ENCODE measurements at regions not wholly inside any gene's neighbourhood (a gene's known extent, or its start where the extent isn't known, plus 50 kb on each side); places are given as distances from the start of the nearest gene placed in this dataset.

- TF ChIP-seq, protein P1, sequence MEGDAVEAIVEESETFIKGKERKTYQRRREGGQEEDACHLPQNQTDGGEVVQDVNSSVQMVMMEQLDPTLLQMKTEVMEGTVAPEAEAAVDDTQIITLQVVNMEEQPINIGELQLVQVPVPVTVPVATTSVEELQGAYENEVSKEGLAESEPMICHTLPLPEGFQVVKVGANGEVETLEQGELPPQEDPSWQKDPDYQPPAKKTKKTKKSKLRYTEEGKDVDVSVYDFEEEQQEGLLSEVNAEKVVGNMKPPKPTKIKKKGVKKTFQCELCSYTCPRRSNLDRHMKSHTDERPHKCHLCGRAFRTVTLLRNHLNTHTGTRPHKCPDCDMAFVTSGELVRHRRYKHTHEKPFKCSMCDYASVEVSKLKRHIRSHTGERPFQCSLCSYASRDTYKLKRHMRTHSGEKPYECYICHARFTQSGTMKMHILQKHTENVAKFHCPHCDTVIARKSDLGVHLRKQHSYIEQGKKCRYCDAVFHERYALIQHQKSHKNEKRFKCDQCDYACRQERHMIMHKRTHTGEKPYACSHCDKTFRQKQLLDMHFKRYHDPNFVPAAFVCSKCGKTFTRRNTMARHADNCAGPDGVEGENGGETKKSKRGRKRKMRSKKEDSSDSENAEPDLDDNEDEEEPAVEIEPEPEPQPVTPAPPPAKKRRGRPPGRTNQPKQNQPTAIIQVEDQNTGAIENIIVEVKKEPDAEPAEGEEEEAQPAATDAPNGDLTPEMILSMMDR (IDR thresholded peaks at IDR 0.05), result no peak
- TF ChIP-seq POLR2A (IDR thresholded peaks at IDR 0.05), result no peak
These were observed 179.8 kb upstream of the DAB1 start for GRCh38 chr1:57603696-57604095.
